GM12872 (cell line): ENCODE measurements at regions not wholly inside any gene's neighbourhood (a gene's known extent, or its start where the extent isn't known, plus 50 kb on each side); places are given as distances from the start of the nearest gene placed in this dataset.

Source experiments
- TF ChIP-seq, protein P1 (sequence below): IDR thresholded peaks from 3 replicates; pipeline ENCODE4 v1.5.1; 2011; ENCODE audit warnings: low read depth, mild to moderate bottlenecking, low read length, moderate library complexity; ENCODE audit not compliant: insufficient read depth

DNA sequence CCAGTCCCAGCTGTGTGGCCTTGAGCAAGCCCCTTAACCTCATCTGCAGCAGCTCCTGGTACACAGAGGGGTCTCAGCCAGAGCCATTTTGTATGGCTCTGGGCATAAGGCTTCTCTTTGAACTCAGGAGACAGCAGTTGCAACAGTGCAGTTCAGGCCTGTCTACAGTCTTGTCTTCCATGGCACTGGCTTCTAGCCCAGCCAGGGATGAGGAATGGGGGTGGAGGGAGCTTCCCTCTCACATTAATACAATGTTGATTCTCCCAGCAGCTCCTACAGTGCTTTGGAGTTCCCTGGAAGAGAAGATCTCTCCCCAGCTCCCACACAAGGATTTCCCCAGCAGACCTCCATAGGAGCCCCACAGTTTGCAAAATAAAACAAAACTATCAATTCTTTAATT is 350.2 kb downstream of the BUD13 start:
- TF ChIP-seq, protein P1, sequence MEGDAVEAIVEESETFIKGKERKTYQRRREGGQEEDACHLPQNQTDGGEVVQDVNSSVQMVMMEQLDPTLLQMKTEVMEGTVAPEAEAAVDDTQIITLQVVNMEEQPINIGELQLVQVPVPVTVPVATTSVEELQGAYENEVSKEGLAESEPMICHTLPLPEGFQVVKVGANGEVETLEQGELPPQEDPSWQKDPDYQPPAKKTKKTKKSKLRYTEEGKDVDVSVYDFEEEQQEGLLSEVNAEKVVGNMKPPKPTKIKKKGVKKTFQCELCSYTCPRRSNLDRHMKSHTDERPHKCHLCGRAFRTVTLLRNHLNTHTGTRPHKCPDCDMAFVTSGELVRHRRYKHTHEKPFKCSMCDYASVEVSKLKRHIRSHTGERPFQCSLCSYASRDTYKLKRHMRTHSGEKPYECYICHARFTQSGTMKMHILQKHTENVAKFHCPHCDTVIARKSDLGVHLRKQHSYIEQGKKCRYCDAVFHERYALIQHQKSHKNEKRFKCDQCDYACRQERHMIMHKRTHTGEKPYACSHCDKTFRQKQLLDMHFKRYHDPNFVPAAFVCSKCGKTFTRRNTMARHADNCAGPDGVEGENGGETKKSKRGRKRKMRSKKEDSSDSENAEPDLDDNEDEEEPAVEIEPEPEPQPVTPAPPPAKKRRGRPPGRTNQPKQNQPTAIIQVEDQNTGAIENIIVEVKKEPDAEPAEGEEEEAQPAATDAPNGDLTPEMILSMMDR, result no peak

DNA sequence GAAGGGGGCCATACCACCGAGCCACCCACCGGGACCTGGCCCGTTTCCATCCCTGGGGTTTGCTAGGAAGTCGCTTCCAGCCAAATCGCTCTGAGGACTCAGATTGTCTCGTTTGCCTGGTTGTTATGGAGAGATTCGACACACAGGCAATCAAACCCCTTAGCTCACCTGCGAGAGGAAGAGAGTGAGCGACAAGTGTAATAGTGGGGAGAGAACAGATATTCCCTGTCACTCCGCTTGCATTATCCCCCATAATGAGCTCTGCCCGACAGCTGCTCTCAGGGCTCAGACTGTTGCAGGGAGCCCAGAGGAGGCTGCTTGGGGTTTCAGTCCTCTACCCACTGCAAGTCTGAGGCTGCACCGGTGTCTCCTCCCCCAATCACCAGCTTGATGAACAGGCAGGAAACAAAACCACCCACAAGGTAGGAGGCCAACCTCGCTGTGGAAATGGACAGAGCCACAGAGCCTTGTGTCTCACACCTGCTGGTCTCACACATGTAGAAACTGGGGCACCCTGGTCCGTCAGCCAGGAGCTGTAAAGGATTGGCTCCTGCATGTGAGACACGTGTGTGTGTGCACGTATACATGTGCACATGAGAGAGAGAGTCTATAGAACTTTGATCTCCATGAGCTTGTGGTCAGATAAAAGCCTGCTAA is 351.1 kb downstream of the BUD13 start:
- TF ChIP-seq, protein P1, result no peak

DNA sequence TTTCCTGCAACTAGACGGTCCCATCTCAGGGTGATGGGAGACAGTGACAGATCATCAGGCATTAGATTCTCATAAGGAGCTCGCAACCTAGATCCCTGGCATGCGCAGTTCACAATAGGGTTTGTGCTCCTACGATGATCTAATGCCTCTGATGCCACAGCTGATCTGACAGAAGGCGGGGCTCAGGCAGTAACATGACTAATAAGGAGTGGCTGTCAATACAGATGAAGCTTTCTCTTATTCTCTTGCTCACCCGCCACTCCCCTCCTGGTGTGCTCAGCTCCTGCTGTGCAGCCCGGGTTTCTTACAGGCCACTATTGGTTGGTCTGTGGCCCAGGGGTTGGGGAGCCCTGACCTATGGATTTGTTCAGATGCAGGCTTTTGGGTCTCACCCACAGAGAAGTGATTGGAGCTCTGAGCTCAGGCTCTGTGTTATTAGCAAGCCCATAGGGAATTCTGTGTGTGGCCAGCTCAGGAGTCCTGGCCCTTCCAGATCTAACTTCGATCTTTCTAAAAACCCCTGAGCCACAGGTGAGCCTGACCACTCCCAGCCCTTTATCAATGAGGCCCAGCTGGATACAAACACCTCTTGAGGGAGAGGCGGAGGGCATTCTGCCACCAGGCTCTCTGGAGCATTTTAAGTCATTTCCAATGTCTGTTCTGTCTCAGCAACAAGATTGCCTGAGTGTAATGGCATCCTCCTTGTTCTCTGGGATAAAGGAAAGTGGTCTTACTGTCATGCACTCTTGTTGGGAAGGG is 351.8 kb downstream of the BUD13 start:
- TF ChIP-seq, protein P1, result no peak

DNA sequence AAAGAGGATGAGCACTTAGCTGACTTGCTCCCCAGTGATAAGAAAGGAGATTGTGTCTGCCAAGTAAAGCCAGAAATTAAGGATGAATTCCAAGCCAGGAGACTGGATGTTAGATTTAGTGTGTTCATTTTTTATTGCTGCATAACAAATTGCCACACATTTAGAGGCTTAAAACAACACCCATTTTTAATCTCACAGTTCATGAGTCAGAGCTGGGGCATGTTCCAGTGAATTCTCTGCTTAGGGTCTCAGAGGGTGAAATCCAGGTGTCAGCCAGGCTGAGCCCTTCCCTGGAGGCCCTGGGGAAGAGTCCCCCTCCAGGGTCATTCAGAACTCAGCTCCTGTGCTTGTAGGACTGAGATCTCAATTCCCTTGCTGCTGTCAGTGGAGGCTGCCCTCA is 352.8 kb downstream of the BUD13 start:
- TF ChIP-seq, protein P1, result no peak

DNA sequence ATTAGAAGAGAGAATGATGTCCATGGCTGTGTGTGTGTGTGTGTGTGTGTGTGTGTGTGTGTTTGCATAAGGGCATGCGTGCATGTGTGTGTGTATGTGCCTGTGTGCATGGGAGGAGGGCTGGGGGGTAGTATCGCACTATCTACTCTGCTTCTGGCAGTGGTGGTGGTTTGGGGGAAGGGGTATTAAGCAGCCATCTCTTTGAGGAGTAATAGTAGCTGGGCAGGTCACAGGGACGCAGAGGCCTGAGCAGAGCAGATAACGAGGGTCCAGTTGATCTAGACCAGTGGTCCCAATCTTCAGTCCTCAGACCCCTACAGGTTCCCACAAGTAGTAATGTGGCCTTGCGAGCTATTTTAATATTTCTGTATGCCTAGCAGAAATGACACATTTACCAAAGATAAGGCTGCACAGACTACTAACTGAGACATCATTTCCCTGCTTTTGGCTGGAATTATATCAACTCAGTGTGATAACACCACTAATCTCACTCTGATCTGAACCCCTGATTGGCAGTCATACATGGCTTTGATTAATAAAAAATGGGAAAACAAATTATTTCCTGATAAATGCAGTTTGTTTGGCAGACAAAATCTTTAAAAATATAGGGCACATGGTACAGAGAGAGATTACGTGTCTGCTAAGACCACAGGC is 354.3 kb downstream of the BUD13 start:
- TF ChIP-seq, protein P1, result no peak

DNA sequence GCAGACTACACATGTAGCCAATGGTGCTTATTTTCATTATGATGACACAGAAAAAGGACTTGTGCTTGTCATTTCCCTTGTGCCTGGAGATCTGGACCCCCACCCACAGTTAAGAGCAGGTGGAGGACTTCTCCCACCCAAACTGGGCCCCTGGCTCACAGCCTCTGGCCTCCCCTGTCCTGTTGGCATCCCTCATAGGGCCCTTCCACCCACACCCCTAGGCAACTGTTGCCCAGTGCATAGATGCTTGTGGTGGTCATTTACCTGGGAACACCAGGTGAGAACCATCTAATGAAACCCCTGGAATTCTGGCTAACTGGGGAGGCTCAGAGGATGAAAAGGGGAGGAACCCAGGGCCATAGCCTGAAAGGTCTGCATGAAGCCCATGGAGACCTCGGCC is 355.9 kb downstream of the BUD13 start:
- TF ChIP-seq, protein P1, result no peak

DNA sequence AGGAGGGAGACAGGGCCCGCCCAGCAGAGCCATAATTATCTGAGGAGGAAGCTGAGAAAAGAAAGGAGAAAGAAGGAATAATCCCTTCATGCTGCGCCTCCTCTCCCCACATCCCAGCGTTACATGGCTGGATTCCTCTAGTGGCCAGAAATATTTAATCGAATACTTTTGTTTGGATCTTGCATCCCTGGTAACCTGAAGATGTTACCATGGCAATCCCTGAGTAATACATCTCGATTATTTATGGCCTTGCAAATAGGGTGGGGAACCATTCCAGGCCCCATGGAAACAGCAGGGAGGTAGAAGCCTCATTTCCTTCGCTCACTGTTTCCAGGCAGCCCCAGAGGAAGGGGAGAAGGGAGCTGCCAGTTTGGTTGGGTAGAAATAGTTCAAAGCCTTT is 357.7 kb downstream of the BUD13 start:
- TF ChIP-seq, protein P1, result no peak
